OCI-LY7 (cell line): ENCODE measurements at regions not wholly inside any gene's neighbourhood (a gene's known extent, or its start where the extent isn't known, plus 50 kb on each side); places are given as distances from the start of the nearest gene placed in this dataset.

Source experiments
- BruUV-seq: library from RNA; stranded (reverse); fragments of 400-500 nt; replicated peaks from 2 replicates; lab custom pipeline; 2021; lab: Mats Ljungman, UMichigan
- CTCF ChIA-PET: fragments of 300-600 bp; sonication (Branson Sonifier 250); formaldehyde crosslinking; loops from one replicate; lab custom pipeline; 2022; ENCODE audit warnings: antibody characterized with exemption; ENCODE audit not compliant: unreplicated experiment; lab: Charles Lee
- POLR2A ChIA-PET: fragments of 300-600 bp; sonication (Branson Sonifier 250); formaldehyde crosslinking; loops from one replicate; lab custom pipeline; 2022; ENCODE audit warnings: antibody characterized with exemption; lab: Charles Lee
- DNase-seq: peaks from one replicate; pipeline ENCODE4 v3.0.0-alpha.2; 2015; ENCODE audit warnings: low spot score
- H2AFZ ChIP-seq: fragments of 200-600 bp; sonication (generic), shearing (Covaris generic); 2 replicates; pipeline ENCODE4 v1.6.1; 2014; ENCODE audit warnings: mild to moderate bottlenecking, antibody characterized with exemption, low read length, moderate library complexity
- H3K27ac ChIP-seq: fragments of 200-600 bp; sonication (generic); 2 replicates; pipeline ENCODE4 v1.5.1; 2014; ENCODE audit warnings: mixed run types, low read depth, mild to moderate bottlenecking, moderate library complexity, low read length, inconsistent platforms; ENCODE audit not compliant: poor library complexity, severe bottlenecking
- H3K36me3 ChIP-seq: fragments of 200-600 bp; sonication (generic); 2 replicates; pipeline ENCODE4 v1.6.1; 2014; ENCODE audit warnings: mild to moderate bottlenecking, antibody characterized with exemption, low read length, moderate library complexity, mixed read lengths; ENCODE audit not compliant: insufficient read depth
- H3K4me1 ChIP-seq: fragments of 200-600 bp; sonication (generic); 2 replicates; pipeline ENCODE4 v1.5.1; 2014; ENCODE audit warnings: mild to moderate bottlenecking, low read length; ENCODE audit not compliant: insufficient read depth, poor library complexity, severe bottlenecking
- H3K4me2 ChIP-seq: fragments of 200-600 bp; sonication (generic); 2 replicates; pipeline ENCODE4 v1.6.1; 2014; ENCODE audit warnings: mild to moderate bottlenecking, low read length
- H3K4me3 ChIP-seq: fragments of 200-600 bp; sonication (generic); 2 replicates; pipeline ENCODE4 v1.5.1; 2014; ENCODE audit warnings: mild to moderate bottlenecking, low read depth, low read length; ENCODE audit not compliant: poor library complexity, severe bottlenecking
- H3K79me2 ChIP-seq: fragments of 200-600 bp; sonication (generic); 2 replicates; pipeline ENCODE4 v1.6.1; 2016; ENCODE audit warnings: low read depth, mild to moderate bottlenecking, low read length, moderate library complexity, mixed read lengths; ENCODE audit not compliant: insufficient read depth
- H3K9me2 ChIP-seq: fragments of 200-600 bp; sonication (generic); 2 replicates; pipeline ENCODE4 v1.6.1; 2016; ENCODE audit warnings: mild to moderate bottlenecking, low read length, mixed read lengths; ENCODE audit not compliant: insufficient read depth
- H3K9me3 ChIP-seq: fragments of 200-600 bp; sonication (generic); 2 replicates; pipeline ENCODE4 v1.6.1; 2014; ENCODE audit warnings: mild to moderate bottlenecking, mixed run types, low read length, mixed read lengths
- H4K20me1 ChIP-seq: fragments of 200-600 bp; sonication (generic); 2 replicates; pipeline ENCODE4 v1.6.1; 2014; ENCODE audit warnings: mild to moderate bottlenecking, antibody characterized with exemption, low read length, moderate library complexity, mixed read lengths; ENCODE audit not compliant: insufficient read depth
- EZH2phosphoT487 ChIP-seq: fragments of 200-600 bp; sonication (generic); IDR thresholded peaks from 2 replicates; pipeline ENCODE4 v1.6.1; 2018; ENCODE audit warnings: low read depth, borderline replicate concordance, mild to moderate bottlenecking, mixed run types, antibody characterized with exemption, low read length, moderate library complexity, mixed read lengths
- intact Hi-C: fragments of 100-400 bp; cut with micrococcal nuclease; formaldehyde crosslinking; loops from one replicate; pipeline ENCODE4 v1.10.0; 2022; ENCODE audit not compliant: unreplicated experiment
- TF ChIP-seq, protein P1 (sequence below): fragments of 200-600 bp; sonication (generic); conservative IDR thresholded peaks from 2 replicates; pipeline ENCODE4 v1.5.1; 2014; ENCODE audit warnings: mild to moderate bottlenecking, antibody characterized with exemption, low read length, moderate library complexity, mixed read lengths

DNA sequence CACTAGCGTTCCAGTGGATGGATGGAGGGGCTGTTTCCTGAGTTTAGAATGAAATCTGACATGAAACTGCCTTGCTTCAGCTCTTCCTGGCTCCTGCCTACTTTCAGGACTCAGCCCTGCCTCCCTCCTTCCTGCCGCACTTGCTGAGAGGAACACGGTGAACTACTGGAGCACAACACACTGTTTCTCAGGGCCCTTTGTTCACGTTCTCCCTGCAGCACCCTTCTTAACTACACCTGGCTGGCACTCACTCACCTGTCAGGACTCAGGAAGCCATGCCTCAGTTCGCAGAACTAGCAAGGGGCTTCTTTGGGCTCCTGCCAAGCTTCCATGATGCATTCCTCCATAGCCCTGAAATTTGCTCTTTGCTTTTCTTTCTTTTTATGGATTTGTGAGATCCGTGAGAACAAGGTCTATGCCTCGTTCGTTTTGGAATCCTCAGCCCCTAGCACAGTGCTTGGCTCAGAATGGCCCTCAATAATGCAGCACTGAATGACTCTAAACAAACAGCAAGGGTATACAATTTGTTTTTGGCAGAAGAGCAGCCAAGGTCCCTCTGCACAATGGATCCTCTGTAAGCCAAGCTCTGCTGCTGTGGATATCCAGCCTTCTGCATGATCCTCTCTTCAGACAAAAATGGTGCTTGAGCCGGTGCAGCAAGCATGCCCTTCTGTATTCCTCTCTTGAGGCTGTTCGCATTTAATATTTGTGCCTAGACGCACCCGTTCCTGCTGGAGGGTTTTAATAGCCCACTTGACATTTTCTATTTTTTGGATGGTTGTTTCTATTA, 357.0 kb downstream of the TSN start:
- CTCF ChIA-PET: no interaction called here
- H2AFZ ChIP-seq: no peak overlapping the region
- POLR2A ChIA-PET: no interaction called here
- intact Hi-C loops: no loop called here
- no peaks in the 10 kb centered on the region for H4K20me1 ChIP-seq
- no peaks in the 10 kb centered on the region for H3K36me3 ChIP-seq
- H3K79me2 ChIP-seq: no peaks in the 10 kb centered on the region
- BruUV-seq: no TSS peak
- H3K4me1 ChIP-seq: no peaks in the 10 kb centered on the region
- no peaks in the 10 kb centered on the region for H3K9me3 ChIP-seq
- no peaks in the 10 kb centered on the region for H3K9me2 ChIP-seq
- H3K4me3 ChIP-seq: no peak overlapping the region
- H3K27ac ChIP-seq: no peak overlapping the region
- H3K4me2 ChIP-seq: no peak overlapping the region
- TF ChIP-seq, protein P1, sequence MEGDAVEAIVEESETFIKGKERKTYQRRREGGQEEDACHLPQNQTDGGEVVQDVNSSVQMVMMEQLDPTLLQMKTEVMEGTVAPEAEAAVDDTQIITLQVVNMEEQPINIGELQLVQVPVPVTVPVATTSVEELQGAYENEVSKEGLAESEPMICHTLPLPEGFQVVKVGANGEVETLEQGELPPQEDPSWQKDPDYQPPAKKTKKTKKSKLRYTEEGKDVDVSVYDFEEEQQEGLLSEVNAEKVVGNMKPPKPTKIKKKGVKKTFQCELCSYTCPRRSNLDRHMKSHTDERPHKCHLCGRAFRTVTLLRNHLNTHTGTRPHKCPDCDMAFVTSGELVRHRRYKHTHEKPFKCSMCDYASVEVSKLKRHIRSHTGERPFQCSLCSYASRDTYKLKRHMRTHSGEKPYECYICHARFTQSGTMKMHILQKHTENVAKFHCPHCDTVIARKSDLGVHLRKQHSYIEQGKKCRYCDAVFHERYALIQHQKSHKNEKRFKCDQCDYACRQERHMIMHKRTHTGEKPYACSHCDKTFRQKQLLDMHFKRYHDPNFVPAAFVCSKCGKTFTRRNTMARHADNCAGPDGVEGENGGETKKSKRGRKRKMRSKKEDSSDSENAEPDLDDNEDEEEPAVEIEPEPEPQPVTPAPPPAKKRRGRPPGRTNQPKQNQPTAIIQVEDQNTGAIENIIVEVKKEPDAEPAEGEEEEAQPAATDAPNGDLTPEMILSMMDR: no peak
- no peak for TF ChIP-seq EZH2phosphoT487
- no peak for DNase-seq

DNA sequence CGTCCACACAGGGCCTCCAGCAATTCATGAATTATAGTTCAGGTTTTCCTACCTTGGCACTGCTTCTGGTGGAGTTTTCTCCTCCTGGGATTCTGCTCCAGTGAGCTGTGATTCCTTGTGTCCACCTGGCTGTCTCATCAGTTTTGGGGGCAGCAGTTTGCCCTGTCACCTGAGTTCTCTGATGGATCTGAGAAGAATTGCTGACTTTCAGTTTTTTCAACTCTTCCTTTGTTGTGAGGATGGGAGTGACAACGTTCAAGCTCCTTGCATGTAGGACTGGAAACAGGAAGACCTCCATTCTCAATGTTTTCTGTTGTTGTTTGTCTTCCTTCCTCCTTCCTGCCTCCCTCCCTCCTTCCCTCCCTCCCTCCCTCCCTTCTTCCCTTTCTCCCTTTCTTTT, 359.0 kb downstream of the TSN start:
- DNase-seq: no peak
- BruUV-seq: no TSS peak

DNA sequence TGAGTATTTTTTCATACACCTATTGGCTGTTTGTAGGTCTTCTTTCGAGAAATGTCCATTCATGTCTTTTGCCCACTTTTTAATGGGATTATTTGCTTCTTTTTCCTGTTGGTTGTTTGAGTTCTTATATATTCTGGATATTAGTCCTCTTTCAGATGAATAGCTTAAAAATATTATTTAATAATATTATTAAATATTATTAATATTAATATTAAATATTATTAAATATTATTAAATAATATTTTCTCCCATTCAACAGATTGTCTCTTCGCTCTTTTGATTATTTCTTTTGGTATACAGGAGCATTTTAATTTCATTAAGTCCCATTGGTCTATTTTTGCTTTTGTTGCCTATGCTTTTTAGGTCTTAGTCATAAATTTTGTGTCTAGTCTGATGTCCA, 361.9 kb downstream of the TSN start:
- H3K4me1 ChIP-seq: no peaks in the 10 kb centered on the region
- ChIA-PET CTCF (no interaction called here), POLR2A (no interaction called here)
- TF ChIP-seq, protein P1: no peak
- no peak for TF ChIP-seq EZH2phosphoT487
- no peak overlapping the region for H3K4me3 ChIP-seq
- no peak for DNase-seq
- H3K27ac ChIP-seq: no peak overlapping the region
- no peak overlapping the region for H3K4me2 ChIP-seq
- no peaks in the 10 kb centered on the region for H3K9me2 ChIP-seq
- no peaks in the 10 kb centered on the region for H3K36me3 ChIP-seq
- H3K9me3 ChIP-seq: no peaks in the 10 kb centered on the region
- no peaks in the 10 kb centered on the region for H3K79me2 ChIP-seq
- BruUV-seq: no TSS peak
- intact Hi-C loops: no loop called here
- no peaks in the 10 kb centered on the region for H4K20me1 ChIP-seq
- no peak overlapping the region for H2AFZ ChIP-seq

More for the DNA sequence above, 359.0 kb downstream of the TSN start:
- intact Hi-C loops: no loop called here
- H3K36me3 ChIP-seq: no peaks in the 10 kb centered on the region
- no peak overlapping the region for H2AFZ ChIP-seq
- no peaks in the 10 kb centered on the region for H3K79me2 ChIP-seq
- no peaks in the 10 kb centered on the region for H3K9me3 ChIP-seq
- POLR2A ChIA-PET: interaction anchor here (0.6 to 1.1 kb wide), 4 partner anchors 19 to 1229 kb away, joined by 3 to 4 read pairs (median 4); no protein-coding TSS in a partner anchor
- H3K9me2 ChIP-seq: no peaks in the 10 kb centered on the region
- CTCF ChIA-PET: no interaction called here
- TF ChIP-seq EZH2phosphoT487: no peak
- TF ChIP-seq, protein P1: no peak
- no peaks in the 10 kb centered on the region for H3K4me1 ChIP-seq
- no peak overlapping the region for H3K27ac ChIP-seq
- H4K20me1 ChIP-seq: no peaks in the 10 kb centered on the region
- no peak overlapping the region for H3K4me2 ChIP-seq
- no peak overlapping the region for H3K4me3 ChIP-seq
